CD14-positive monocyte (primary cell): ENCODE measurements at regions not wholly inside any gene's neighbourhood (a gene's known extent, or its start where the extent isn't known, plus 50 kb on each side); places are given as distances from the start of the nearest gene placed in this dataset.

Experiments
- DNase-seq, 3 donors: peaks; one replicate each; pipeline ENCODE4 v3.0.0-alpha.2; 2011 to 2022
- H2AFZ ChIP-seq: 2 replicates; pipeline ENCODE4 v1.6.0; 2012; ENCODE audit warnings: mild to moderate bottlenecking, low read depth, low read length, inconsistent platforms; ENCODE audit not compliant: insufficient read depth, poor library complexity, severe bottlenecking
- H3K27ac ChIP-seq, 2 donors: 1 replicate in 1 of 2; 2 replicates in 1 of 2; pipeline ENCODE4 v1.5.1; 2012 to 2013; ENCODE audit warnings: low read length in 2 of 2, control low read depth in 1 of 2, inconsistent platforms in 1 of 2, low read depth in 1 of 2, mild to moderate bottlenecking in 1 of 2
- H3K27me3 ChIP-seq, 2 donors: one replicate each; pipeline versions ENCODE4 v1.6.0 to v1.6.1; 2011 to 2013; ENCODE audit warnings: low read length in 2 of 2; ENCODE audit not compliant: control insufficient read depth in 2 of 2, insufficient read depth in 2 of 2
- H3K36me3 ChIP-seq, 2 donors: replicated peaks in 1 of 2; 1 replicate in 1 of 2; 2 replicates in 1 of 2; pipeline versions ENCODE4 v1.5.1 to v1.6.1; 2012 to 2013; ENCODE audit warnings: low read length in 2 of 2, control low read depth in 1 of 2, inconsistent platforms in 1 of 2, mild to moderate bottlenecking in 1 of 2; ENCODE audit not compliant: insufficient read depth in 2 of 2, control insufficient read depth in 1 of 2
- H3K4me1 ChIP-seq, 2 donors: 1 replicate in 1 of 2; 2 replicates in 1 of 2; pipeline versions ENCODE4 v1.5.1 to v1.6.1; 2012 to 2013; ENCODE audit warnings: low read length in 2 of 2, control low read depth in 1 of 2, inconsistent platforms in 1 of 2, mild to moderate bottlenecking in 1 of 2, moderate library complexity in 1 of 2; ENCODE audit not compliant: insufficient read depth in 2 of 2, control insufficient read depth in 1 of 2
- H3K4me2 ChIP-seq: replicated peaks from 2 replicates; pipeline ENCODE3; 2012; ENCODE audit warnings: low read length, moderate library complexity, mild to moderate bottlenecking; ENCODE audit not compliant: poor library complexity, severe bottlenecking; ENCODE audit errors: extremely low read depth
- H3K4me3 ChIP-seq, 3 experiments: fragments of 200-600 bp in 1 of 3; sonication (generic) in 1 of 3; replicated peaks in 1 of 3; 1 replicate in 2 of 3; 2 replicates in 1 of 3; pipeline ENCODE4 v1.5.1; 2011 to 2013; ENCODE audit warnings: low read length in 3 of 3, mild to moderate bottlenecking in 3 of 3, control low read depth in 2 of 3, low read depth in 2 of 3, inconsistent platforms in 1 of 3, moderate library complexity in 1 of 3
- H3K79me2 ChIP-seq: 2 replicates; pipeline ENCODE4 v1.6.0; 2012; ENCODE audit warnings: mild to moderate bottlenecking, control low read depth, inconsistent platforms, low read length, moderate library complexity; ENCODE audit not compliant: insufficient read depth
- H3K9ac ChIP-seq: 2 replicates; pipeline ENCODE4 v1.6.0; 2017; ENCODE audit warnings: low read length, mild to moderate bottlenecking; ENCODE audit not compliant: insufficient read depth, poor library complexity, severe bottlenecking
- H3K9me3 ChIP-seq, 2 donors: replicated peaks in 1 of 2; 1 replicate in 1 of 2; 2 replicates in 1 of 2; pipeline versions ENCODE4 v1.5.1 to v1.6.1; 2012 to 2013; ENCODE audit warnings: low read length in 2 of 2, control low read depth in 1 of 2; ENCODE audit not compliant: control insufficient read depth in 1 of 2, insufficient read depth in 1 of 2
- H4K20me1 ChIP-seq: 2 replicates; pipeline ENCODE4 v1.6.0; 2012; ENCODE audit warnings: mild to moderate bottlenecking, low read length, control low read depth, moderate library complexity; ENCODE audit not compliant: insufficient read depth
- H3K27ac Mint-ChIP-seq, 7 donors: one replicate each; pipeline ENCODE4 v1.8.0; 2020; ENCODE audit warnings: mild to moderate bottlenecking in 7 of 7, mixed read lengths in 7 of 7, moderate library complexity in 6 of 7, inconsistent platforms in 2 of 7
- H3K27me3 Mint-ChIP-seq, 3 donors: one replicate each; pipeline ENCODE4 v1.8.0; 2021 to 2022; ENCODE audit warnings: low read depth in 3 of 3, mild to moderate bottlenecking in 3 of 3, mixed read lengths in 3 of 3, moderate library complexity in 3 of 3, inconsistent platforms in 1 of 3
- H3K36me3 Mint-ChIP-seq, 2 donors: one replicate each; pipeline ENCODE4 v1.8.0; 2020; ENCODE audit warnings: mixed read lengths in 2 of 2, inconsistent platforms in 1 of 2, mild to moderate bottlenecking in 1 of 2
- H3K4me1 Mint-ChIP-seq: one replicate; pipeline ENCODE4 v1.8.0; 2020; ENCODE audit warnings: mild to moderate bottlenecking, mixed read lengths
- H3K4me3 Mint-ChIP-seq, 2 donors: one replicate each; pipeline ENCODE4 v1.8.0; 2020; ENCODE audit warnings: mild to moderate bottlenecking in 2 of 2, mixed read lengths in 2 of 2, moderate library complexity in 1 of 2
- H3K9me3 Mint-ChIP-seq, 7 donors: one replicate each; pipeline ENCODE4 v1.8.0; 2020 to 2022; ENCODE audit warnings: mixed read lengths in 7 of 7, mild to moderate bottlenecking in 6 of 7, moderate library complexity in 6 of 7, inconsistent platforms in 2 of 7
- CTCF ChIP-seq: fragments of 200-600 bp; IDR thresholded peaks from one replicate; pipeline ENCODE4 v1.8.0; 2022; ENCODE audit warnings: antibody characterized with exemption, mild to moderate bottlenecking
- WGBS: methylation state at CpG from one replicate; pipeline ENCODE4 v1.1.5; 2013; ENCODE audit warnings: missing lambda C conversion rate; ENCODE audit not compliant: insufficient coverage; 5-methylcytosine and 5-hydroxymethylcytosine counted together
- intact Hi-C, 2 donors: fragments of 100-400 bp; cut with micrococcal nuclease; formaldehyde crosslinking; loops; one replicate each; pipeline versions ENCODE4 v1.15.0 to v1.15.1; 2023

- peaks cover 0 to 6% (median 0%) of the 10 kb centered on the region in 7 donors for H3K9me3 Mint-ChIP-seq
- no peaks in the 10 kb centered on the region for H3K4me1 ChIP-seq
- H3K9ac ChIP-seq: no peak overlapping the region
- H3K27me3 ChIP-seq: no peaks in the 10 kb centered on the region
- H2AFZ ChIP-seq: no peak overlapping the region
- H3K4me2 ChIP-seq: no peak overlapping the region
- H3K27me3 Mint-ChIP-seq: peaks cover 8 to 14% (median 14%) of the 10 kb centered on the region in 3 donors
- no CpG with 5 or more reads among the region's 4 CpGs for WGBS
- no peak overlapping the region for H3K4me3 ChIP-seq
- H4K20me1 ChIP-seq: no peaks in the 10 kb centered on the region
- H3K27ac ChIP-seq: no peak overlapping the region
- intact Hi-C loops: no loop called here
- H3K79me2 ChIP-seq: no peaks in the 10 kb centered on the region
- H3K9me3 ChIP-seq: peaks cover 0 to 2% of the 10 kb centered on the region in 2 donors
- H3K27ac Mint-ChIP-seq: no peak overlapping the region
- no peak for TF ChIP-seq CTCF
- no peaks in the 10 kb centered on the region for H3K36me3 ChIP-seq
- H3K36me3 Mint-ChIP-seq: no peaks in the 10 kb centered on the region
- H3K4me1 Mint-ChIP-seq: no peaks in the 10 kb centered on the region
- H3K4me3 Mint-ChIP-seq: no peak overlapping the region
- DNase-seq: no peak
These were observed 226.3 kb upstream of the KCNG1 start for GRCh38 chr20:51249215-51249614.

- Histone ChIP-seq H3K36me3 (no peaks in the 10 kb centered on the region), H4K20me1 (no peaks in the 10 kb centered on the region), H3K4me1 (no peaks in the 10 kb centered on the region), H3K79me2 (no peaks in the 10 kb centered on the region), H3K9me3 (peaks cover 0 to 12% of the 10 kb centered on the region in 2 donors), H3K27ac (no peak overlapping the region), H2AFZ (no peak overlapping the region), H3K4me3 (no peak overlapping the region), H3K27me3 (no peaks in the 10 kb centered on the region), H3K4me2 (no peak overlapping the region), H3K9ac (no peak overlapping the region)
- intact Hi-C loops: no loop called here
- Mint-ChIP-seq H3K27me3 (peaks cover 3 to 8% (median 6%) of the 10 kb centered on the region in 3 donors), H3K9me3 (peaks cover 3 to 23% (median 19%) of the 10 kb centered on the region in 7 donors), H3K27ac (no peak overlapping the region), H3K4me1 (no peaks in the 10 kb centered on the region), H3K4me3 (no peak overlapping the region), H3K36me3 (no peaks in the 10 kb centered on the region)
- DNase-seq: no peak
- WGBS: 95% methylated on average over 6 of the region's 10 CpGs
- no peak for TF ChIP-seq CTCF
These were observed 221.6 kb upstream of the KCNG1 start for GRCh38 chr20:51244466-51244865.
